CD4-positive, alpha-beta T cell treated with Interleukin-4 for 4 hours (primary cell): ENCODE measurements at regions not wholly inside any gene's neighbourhood (a gene's known extent, or its start where the extent isn't known, plus 50 kb on each side); places are given as distances from the start of the nearest gene placed in this dataset.
"Not testable (repeated sequence)": the region's sequence is repeated elsewhere in the genome, so short reads cannot be mapped to it uniquely, and the experiment has no call there.

Experiments used
- DNase-seq: peaks from one replicate; pipeline ENCODE4 v3.0.0-alpha.2; 2020

- no peak for DNase-seq
Measured at GRCh38 chr2:147041121-147041494, 803.7 kb upstream of the ACVR2A start.

- DNase-seq: no peak
Measured at GRCh38 chr2:147040298-147041120, 804.3 kb upstream of the ACVR2A start.

GRCh38 chr2:147037048-147037447, 807.8 kb upstream of the ACVR2A start:
- DNase-seq: no peak

GRCh38 chr2:147033044-147033443, 811.8 kb upstream of the ACVR2A start:
- no peak for DNase-seq

GRCh38 chr2:147031897-147032296, 812.9 kb upstream of the ACVR2A start:
- DNase-seq: no peak

GRCh38 chr2:147030966-147031720, 813.7 kb upstream of the ACVR2A start:
- no peak for DNase-seq

GRCh38 chr2:147027436-147027835, 817.4 kb upstream of the ACVR2A start:
- no peak for DNase-seq

- DNase-seq: no peak
Measured at GRCh38 chr2:147026664-147027295, 818.0 kb upstream of the ACVR2A start.

- no peak for DNase-seq
Measured at GRCh38 chr2:147025646-147026585, 818.9 kb upstream of the ACVR2A start.

- no peak for DNase-seq
Measured at GRCh38 chr2:147019311-147019710, 825.5 kb upstream of the ACVR2A start.

GRCh38 chr2:147017951-147018645, 826.7 kb upstream of the ACVR2A start:
- DNase-seq: no peak

GRCh38 chr2:147016181-147016580, 828.6 kb upstream of the ACVR2A start:
- DNase-seq: no peak

- no peak for DNase-seq
Measured at GRCh38 chr2:147015591-147015990, 829.2 kb upstream of the ACVR2A start.

GRCh38 chr2:147013696-147014392, 831.0 kb upstream of the ACVR2A start:
- no peak for DNase-seq

- DNase-seq: no peak
Measured at GRCh38 chr2:147008481-147008880, 836.3 kb upstream of the ACVR2A start.

- no peak for DNase-seq
Measured at GRCh38 chr2:147006736-147007141, 838.1 kb upstream of the ACVR2A start.

GRCh38 chr2:147003081-147003480, 841.7 kb upstream of the ACVR2A start:
- no peak for DNase-seq

- DNase-seq: no peak
Measured at GRCh38 chr2:147002256-147002655, 842.6 kb upstream of the ACVR2A start.

GRCh38 chr2:147001061-147001460, 843.8 kb upstream of the ACVR2A start:
- no peak for DNase-seq

- DNase-seq: not testable (repeated sequence)
Measured at GRCh38 chr2:147000151-147000550, 844.7 kb upstream of the ACVR2A start.

- DNase-seq: no peak
Measured at GRCh38 chr2:146997945-146998344, 846.9 kb upstream of the ACVR2A start.
